ENCODE measurements at regions not wholly inside any gene's neighbourhood (a gene's known extent, or its start where the extent isn't known, plus 50 kb on each side); places are given as distances from the start of the nearest gene placed in this dataset.

DNA sequence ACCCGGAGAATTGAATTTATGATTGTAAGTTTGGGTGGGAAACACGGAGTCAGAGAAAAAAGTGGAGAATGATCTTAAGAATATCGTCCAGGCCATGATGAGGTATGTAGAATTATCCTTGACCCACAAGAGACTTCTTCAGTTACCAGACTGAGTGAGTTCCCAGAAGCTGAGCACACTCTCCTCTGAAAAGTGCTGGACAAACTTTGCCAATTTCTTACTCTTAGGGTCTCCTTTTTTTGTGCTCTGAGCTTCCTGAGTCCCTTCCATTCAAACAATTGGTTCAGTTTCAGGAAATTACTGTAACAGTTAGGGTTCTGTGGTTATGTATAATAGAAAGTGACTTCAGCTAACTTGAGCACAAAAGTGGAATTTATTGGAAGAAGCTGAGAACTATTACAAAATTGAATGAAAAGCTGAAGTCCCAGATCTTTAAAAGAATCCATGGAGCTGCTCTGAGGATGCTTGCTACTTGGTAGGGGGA, 50.6 kb upstream of the EHBP1 start:
- H3K4me2 ChIP-seq (ENCODE audit: control insufficient read depth, insufficient read depth), result no peak overlapping the region
- in situ Hi-C loops (cut with MboI), result no loop called here
- BruUV-seq (replicated peaks), result no TSS peak

DNA sequence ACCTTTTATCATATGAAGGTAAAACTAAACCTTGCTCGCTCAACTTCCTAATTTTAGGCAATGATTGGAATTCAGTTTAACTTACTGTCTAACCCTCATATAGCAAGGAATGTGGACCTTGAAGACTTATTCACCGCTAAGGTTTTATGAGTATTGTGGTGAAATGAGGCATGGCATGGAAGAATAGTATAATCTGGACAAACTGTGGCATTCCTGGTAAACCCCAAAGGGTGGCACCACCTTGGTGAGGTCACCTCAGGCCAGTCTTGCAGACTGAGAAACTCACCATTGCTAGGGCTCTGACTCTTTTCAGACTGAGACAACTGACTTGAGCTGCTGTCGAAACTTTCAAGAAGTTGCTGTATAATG, 51.1 kb upstream of the EHBP1 start:
- H3K36me3 ChIP-seq (ENCODE audit: control insufficient read depth in 2 of 2, insufficient read depth in 2 of 2, low read length in 1 of 2), result no peaks in the 10 kb centered on the region
- no peak for FAIRE-seq
- no peak overlapping the region for H3K9ac ChIP-seq (ENCODE audit: control insufficient read depth, insufficient read depth, low read length)
- H3K9me3 ChIP-seq (replicated peaks; ENCODE audit: control insufficient read depth, insufficient read depth, low read length), result no peaks in the 10 kb centered on the region
- no peak overlapping the region for H3K27ac ChIP-seq (ENCODE audit: control insufficient read depth, insufficient read depth)
- peaks cover 11% of the 10 kb centered on the region for H3K4me1 ChIP-seq (ENCODE audit: control insufficient read depth, insufficient read depth, low read length)
- BruUV-seq (replicated peaks), result no TSS peak
- ChIA-PET RAD21 (ENCODE audit: unreplicated experiment) (interaction anchor here (0.7 to 1.3 kb wide), 2 partner anchors 9 to 198 kb away, joined by 4 read pairs; no protein-coding TSS in a partner anchor), SMC1A (ENCODE audit: uncharacterized antibody, unreplicated experiment) (interaction anchor here (0.9 to 1.2 kb wide), 3 partner anchors 9 to 50 kb away, joined by 3 to 4 read pairs (median 3); no protein-coding TSS in a partner anchor), CTCF (no interaction called here), POLR2A (no interaction called here)
- no peak overlapping the region for H3K4me3 ChIP-seq
- 80% methylated on average over 3 of the region's 3 CpGs for WGBS (ENCODE audit: insufficient coverage, insufficient replicate concordance, low lambda C conversion rate, missing lambda C conversion rate)
- intact Hi-C loops (cut with micrococcal nuclease; ENCODE audit: unreplicated experiment), result no loop called here
- DNase-seq (ENCODE audit: low read depth, low spot score), result no peak
- H4K20me1 ChIP-seq (ENCODE audit: control insufficient read depth, insufficient read depth), result no peaks in the 10 kb centered on the region
- in situ Hi-C loops (cut with MboI), result no loop called here
- ATAC-seq, result no peak
- H3K79me2 ChIP-seq (ENCODE audit: control insufficient read depth, insufficient read depth, low read length), result no peaks in the 10 kb centered on the region
- H3K4me2 ChIP-seq (ENCODE audit: control insufficient read depth, insufficient read depth), result no peak overlapping the region
- no peaks in the 10 kb centered on the region for H3K27me3 ChIP-seq (replicated peaks in 1 of 2; ENCODE audit: control insufficient read depth in 2 of 2, insufficient read depth in 2 of 2, low read length in 1 of 2)
- H2AFZ ChIP-seq (ENCODE audit: control insufficient read depth, low read depth, low read length), result no peak overlapping the region
- TF ChIP-seq, protein P1, sequence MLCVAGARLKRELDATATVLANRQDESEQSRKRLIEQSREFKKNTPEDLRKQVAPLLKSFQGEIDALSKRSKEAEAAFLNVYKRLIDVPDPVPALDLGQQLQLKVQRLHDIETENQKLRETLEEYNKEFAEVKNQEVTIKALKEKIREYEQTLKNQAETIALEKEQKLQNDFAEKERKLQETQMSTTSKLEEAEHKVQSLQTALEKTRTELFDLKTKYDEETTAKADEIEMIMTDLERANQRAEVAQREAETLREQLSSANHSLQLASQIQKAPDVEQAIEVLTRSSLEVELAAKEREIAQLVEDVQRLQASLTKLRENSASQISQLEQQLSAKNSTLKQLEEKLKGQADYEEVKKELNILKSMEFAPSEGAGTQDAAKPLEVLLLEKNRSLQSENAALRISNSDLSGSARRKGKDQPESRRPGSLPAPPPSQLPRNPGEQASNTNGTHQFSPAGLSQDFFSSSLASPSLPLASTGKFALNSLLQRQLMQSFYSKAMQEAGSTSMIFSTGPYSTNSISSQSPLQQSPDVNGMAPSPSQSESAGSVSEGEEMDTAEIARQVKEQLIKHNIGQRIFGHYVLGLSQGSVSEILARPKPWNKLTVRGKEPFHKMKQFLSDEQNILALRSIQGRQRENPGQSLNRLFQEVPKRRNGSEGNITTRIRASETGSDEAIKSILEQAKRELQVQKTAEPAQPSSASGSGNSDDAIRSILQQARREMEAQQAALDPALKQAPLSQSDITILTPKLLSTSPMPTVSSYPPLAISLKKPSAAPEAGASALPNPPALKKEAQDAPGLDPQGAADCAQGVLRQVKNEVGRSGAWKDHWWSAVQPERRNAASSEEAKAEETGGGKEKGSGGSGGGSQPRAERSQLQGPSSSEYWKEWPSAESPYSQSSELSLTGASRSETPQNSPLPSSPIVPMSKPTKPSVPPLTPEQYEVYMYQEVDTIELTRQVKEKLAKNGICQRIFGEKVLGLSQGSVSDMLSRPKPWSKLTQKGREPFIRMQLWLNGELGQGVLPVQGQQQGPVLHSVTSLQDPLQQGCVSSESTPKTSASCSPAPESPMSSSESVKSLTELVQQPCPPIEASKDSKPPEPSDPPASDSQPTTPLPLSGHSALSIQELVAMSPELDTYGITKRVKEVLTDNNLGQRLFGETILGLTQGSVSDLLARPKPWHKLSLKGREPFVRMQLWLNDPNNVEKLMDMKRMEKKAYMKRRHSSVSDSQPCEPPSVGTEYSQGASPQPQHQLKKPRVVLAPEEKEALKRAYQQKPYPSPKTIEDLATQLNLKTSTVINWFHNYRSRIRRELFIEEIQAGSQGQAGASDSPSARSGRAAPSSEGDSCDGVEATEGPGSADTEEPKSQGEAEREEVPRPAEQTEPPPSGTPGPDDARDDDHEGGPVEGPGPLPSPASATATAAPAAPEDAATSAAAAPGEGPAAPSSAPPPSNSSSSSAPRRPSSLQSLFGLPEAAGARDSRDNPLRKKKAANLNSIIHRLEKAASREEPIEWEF (IDR thresholded peaks at IDR 0.05; ENCODE audit: insufficient replicate concordance, low read depth, low read length), result no peak
- TF ChIP-seq YBX1 (IDR thresholded peaks at IDR 0.05), result no peak
- TF ChIP-seq TARDBP (IDR thresholded peaks at IDR 0.05; ENCODE audit: borderline replicate concordance), result no peak

More for the DNA sequence above, 50.6 kb upstream of the EHBP1 start:
- H3K27me3 ChIP-seq (replicated peaks in 1 of 2; ENCODE audit: control insufficient read depth in 2 of 2, insufficient read depth in 2 of 2, low read length in 1 of 2), result no peaks in the 10 kb centered on the region
- 32% methylated on average over 3 of the region's 3 CpGs for WGBS (ENCODE audit: insufficient coverage, insufficient replicate concordance, low lambda C conversion rate, missing lambda C conversion rate)
- TF ChIP-seq, protein P2, sequence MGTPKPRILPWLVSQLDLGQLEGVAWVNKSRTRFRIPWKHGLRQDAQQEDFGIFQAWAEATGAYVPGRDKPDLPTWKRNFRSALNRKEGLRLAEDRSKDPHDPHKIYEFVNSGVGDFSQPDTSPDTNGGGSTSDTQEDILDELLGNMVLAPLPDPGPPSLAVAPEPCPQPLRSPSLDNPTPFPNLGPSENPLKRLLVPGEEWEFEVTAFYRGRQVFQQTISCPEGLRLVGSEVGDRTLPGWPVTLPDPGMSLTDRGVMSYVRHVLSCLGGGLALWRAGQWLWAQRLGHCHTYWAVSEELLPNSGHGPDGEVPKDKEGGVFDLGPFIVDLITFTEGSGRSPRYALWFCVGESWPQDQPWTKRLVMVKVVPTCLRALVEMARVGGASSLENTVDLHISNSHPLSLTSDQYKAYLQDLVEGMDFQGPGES (IDR thresholded peaks at IDR 0.05), result no peak
- TF ChIP-seq PAX8 (IDR thresholded peaks at IDR 0.05) (no peak), KAT2A (conservative IDR thresholded peaks at IDR 0.05; ENCODE audit: control insufficient read depth, low read depth, low read length) (no peak), NR2C2 (IDR thresholded peaks at IDR 0.05; ENCODE audit: borderline replicate concordance, control insufficient read depth, insufficient read length, low read depth) (no peak), YY1 (IDR thresholded peaks at IDR 0.05; ENCODE audit: low read depth, low read length) (no peak), EED (IDR thresholded peaks at IDR 0.05; ENCODE audit: low read depth) (no peak), ZNF622 (IDR thresholded peaks at IDR 0.05) (no peak), TCF12 (IDR thresholded peaks at IDR 0.05; ENCODE audit: low read depth, low read length) (no peak), SRF (IDR thresholded peaks at IDR 0.05; ENCODE audit: low read depth in 2 of 2, low read length in 2 of 2) (no peak)
- H3K9me3 ChIP-seq (replicated peaks; ENCODE audit: control insufficient read depth, insufficient read depth, low read length), result no peaks in the 10 kb centered on the region
- intact Hi-C loops (cut with micrococcal nuclease; ENCODE audit: unreplicated experiment), result no loop called here
- peaks cover 16% of the 10 kb centered on the region for H3K4me1 ChIP-seq (ENCODE audit: control insufficient read depth, insufficient read depth, low read length)
- no peak overlapping the region for H3K27ac ChIP-seq (ENCODE audit: control insufficient read depth, insufficient read depth)
- no peak overlapping the region for H2AFZ ChIP-seq (ENCODE audit: control insufficient read depth, low read depth, low read length)
- H4K20me1 ChIP-seq (ENCODE audit: control insufficient read depth, insufficient read depth), result no peaks in the 10 kb centered on the region
- ChIA-PET CTCF (no interaction called here), POLR2A (no interaction called here), RAD21 (ENCODE audit: unreplicated experiment) (interaction anchor here (0.7 to 1.3 kb wide), 3 partner anchors 9 to 198 kb away, joined by 3 to 4 read pairs (median 4); no protein-coding TSS in a partner anchor), SMC1A (ENCODE audit: uncharacterized antibody, unreplicated experiment) (interaction anchor here (0.8 to 1.2 kb wide), 3 partner anchors 13 to 49 kb away, joined by 3 to 4 read pairs (median 3); no protein-coding TSS in a partner anchor)
- DNase-seq (ENCODE audit: low read depth, low spot score), result no peak
- no peak for ATAC-seq
- H3K36me3 ChIP-seq (ENCODE audit: control insufficient read depth in 2 of 2, insufficient read depth in 2 of 2, low read length in 1 of 2), result no peaks in the 10 kb centered on the region
- H3K4me3 ChIP-seq, result no peak overlapping the region
- no peaks in the 10 kb centered on the region for H3K79me2 ChIP-seq (ENCODE audit: control insufficient read depth, insufficient read depth, low read length)
- no peak for FAIRE-seq
- no peak overlapping the region for H3K9ac ChIP-seq (ENCODE audit: control insufficient read depth, insufficient read depth, low read length)

Measured in GM12878 (cell line).